ENCODE measurements at regions not wholly inside any gene's neighbourhood (a gene's known extent, or its start where the extent isn't known, plus 50 kb on each side); places are given as distances from the start of the nearest gene placed in this dataset.

DNA sequence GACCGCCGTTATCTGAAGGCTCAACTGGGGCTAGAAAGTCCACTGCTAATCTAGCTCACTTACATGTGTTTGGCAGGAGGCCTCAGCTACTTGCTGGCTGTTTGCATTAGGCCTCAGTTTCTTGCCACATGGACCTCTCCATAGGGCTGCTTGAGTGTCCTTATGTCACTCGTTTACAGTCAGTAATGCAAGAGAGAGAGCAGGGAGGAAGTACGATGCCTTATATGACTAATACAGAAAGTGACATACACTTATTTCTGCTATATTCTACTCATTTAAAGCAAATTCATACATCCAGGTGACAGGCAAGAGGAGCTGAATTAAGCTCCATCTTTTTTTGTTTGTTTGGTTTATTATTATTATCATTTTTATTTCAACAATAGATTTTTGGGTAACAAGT, 179.6 kb downstream of the LURAP1L start:
- Histone ChIP-seq H3K79me2 (replicated peaks; ENCODE audit: insufficient read depth) (no peaks in the 10 kb centered on the region), H3K4me3 (no peak overlapping the region), H3K9me2 (ENCODE audit: insufficient read depth) (no peaks in the 10 kb centered on the region), H3K27ac (ENCODE audit: low read depth) (peak overlapping the region; percentile 91; the same call in 1 of the 2 replicates), H3K4me1 (ENCODE audit: insufficient read depth) (peaks cover 4% of the 10 kb centered on the region; the same call in 1 of the 2 replicates), H3K4me2 (no peak overlapping the region), H3K36me3 (ENCODE audit: insufficient read depth) (peaks cover 19% of the 10 kb centered on the region), H3F3A (replicated peaks; ENCODE audit: low read depth) (no peaks in the 10 kb centered on the region), H3K27me3 (ENCODE audit: insufficient read depth) (no peaks in the 10 kb centered on the region), H4K20me1 (replicated peaks; ENCODE audit: insufficient read depth) (no peaks in the 10 kb centered on the region), H2AFZ (no peak overlapping the region)
- TF ChIP-seq STAT1 (IDR thresholded peaks at IDR 0.05; ENCODE audit: unreplicated experiment) (no peak), POLR2AphosphoS5 (IDR thresholded peaks at IDR 0.05; ENCODE audit: low read depth) (no peak), EZH2 (IDR thresholded peaks at IDR 0.05; ENCODE audit: low read depth, unreplicated experiment) (no peak), CREB1 (CRISPR knock-in tag; IDR thresholded peaks at IDR 0.05; ENCODE audit: low read depth) (no peak), ZNF331 (CRISPR knock-in tag; IDR thresholded peaks at IDR 0.05; ENCODE audit: low read depth) (no peak), JUNB (IDR thresholded peaks at IDR 0.05; ENCODE audit: unreplicated experiment) (no peak), EZH2phosphoT487 (IDR thresholded peaks at IDR 0.05; ENCODE audit: unreplicated experiment) (no peak), ZNF114 (CRISPR knock-in tag; IDR thresholded peaks at IDR 0.05) (no peak), NANOG (IDR thresholded peaks at IDR 0.05; ENCODE audit: borderline replicate concordance) (no peak)
- TF ChIP-seq, protein P1, sequence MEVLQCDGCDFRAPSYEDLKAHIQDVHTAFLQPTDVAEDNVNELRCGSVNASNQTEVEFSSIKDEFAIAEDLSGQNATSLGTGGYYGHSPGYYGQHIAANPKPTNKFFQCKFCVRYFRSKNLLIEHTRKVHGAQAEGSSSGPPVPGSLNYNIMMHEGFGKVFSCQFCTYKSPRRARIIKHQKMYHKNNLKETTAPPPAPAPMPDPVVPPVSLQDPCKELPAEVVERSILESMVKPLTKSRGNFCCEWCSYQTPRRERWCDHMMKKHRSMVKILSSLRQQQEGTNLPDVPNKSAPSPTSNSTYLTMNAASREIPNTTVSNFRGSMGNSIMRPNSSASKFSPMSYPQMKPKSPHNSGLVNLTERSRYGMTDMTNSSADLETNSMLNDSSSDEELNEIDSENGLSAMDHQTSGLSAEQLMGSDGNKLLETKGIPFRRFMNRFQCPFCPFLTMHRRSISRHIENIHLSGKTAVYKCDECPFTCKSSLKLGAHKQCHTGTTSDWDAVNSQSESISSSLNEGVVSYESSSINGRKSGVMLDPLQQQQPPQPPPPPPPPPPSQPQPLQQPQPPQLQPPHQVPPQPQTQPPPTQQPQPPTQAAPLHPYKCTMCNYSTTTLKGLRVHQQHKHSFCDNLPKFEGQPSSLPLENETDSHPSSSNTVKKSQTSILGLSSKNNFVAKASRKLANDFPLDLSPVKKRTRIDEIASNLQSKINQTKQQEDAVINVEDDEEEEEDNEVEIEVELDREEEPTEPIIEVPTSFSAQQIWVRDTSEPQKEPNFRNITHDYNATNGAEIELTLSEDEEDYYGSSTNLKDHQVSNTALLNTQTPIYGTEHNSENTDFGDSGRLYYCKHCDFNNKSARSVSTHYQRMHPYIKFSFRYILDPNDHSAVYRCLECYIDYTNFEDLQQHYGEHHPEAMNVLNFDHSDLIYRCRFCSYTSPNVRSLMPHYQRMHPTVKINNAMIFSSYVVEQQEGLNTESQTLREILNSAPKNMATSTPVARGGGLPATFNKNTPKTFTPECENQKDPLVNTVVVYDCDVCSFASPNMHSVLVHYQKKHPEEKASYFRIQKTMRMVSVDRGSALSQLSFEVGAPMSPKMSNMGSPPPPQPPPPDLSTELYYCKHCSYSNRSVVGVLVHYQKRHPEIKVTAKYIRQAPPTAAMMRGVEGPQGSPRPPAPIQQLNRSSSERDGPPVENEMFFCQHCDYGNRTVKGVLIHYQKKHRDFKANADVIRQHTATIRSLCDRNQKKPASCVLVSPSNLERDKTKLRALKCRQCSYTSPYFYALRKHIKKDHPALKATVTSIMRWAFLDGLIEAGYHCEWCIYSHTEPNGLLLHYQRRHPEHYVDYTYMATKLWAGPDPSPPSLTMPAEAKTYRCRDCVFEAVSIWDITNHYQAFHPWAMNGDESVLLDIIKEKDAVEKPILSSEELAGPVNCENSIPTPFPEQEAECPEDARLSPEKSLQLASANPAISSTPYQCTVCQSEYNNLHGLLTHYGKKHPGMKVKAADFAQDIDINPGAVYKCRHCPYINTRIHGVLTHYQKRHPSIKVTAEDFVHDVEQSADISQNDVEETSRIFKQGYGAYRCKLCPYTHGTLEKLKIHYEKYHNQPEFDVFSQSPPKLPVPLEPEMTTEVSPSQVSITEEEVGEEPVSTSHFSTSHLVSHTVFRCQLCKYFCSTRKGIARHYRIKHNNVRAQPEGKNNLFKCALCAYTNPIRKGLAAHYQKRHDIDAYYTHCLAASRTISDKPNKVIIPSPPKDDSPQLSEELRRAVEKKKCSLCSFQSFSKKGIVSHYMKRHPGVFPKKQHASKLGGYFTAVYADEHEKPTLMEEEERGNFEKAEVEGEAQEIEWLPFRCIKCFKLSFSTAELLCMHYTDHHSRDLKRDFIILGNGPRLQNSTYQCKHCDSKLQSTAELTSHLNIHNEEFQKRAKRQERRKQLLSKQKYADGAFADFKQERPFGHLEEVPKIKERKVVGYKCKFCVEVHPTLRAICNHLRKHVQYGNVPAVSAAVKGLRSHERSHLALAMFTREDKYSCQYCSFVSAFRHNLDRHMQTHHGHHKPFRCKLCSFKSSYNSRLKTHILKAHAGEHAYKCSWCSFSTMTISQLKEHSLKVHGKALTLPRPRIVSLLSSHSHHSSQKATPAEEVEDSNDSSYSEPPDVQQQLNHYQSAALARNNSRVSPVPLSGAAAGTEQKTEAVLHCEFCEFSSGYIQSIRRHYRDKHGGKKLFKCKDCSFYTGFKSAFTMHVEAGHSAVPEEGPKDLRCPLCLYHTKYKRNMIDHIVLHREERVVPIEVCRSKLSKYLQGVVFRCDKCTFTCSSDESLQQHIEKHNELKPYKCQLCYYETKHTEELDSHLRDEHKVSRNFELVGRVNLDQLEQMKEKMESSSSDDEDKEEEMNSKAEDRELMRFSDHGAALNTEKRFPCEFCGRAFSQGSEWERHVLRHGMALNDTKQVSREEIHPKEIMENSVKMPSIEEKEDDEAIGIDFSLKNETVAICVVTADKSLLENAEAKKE (CRISPR knock-in tag; IDR thresholded peaks at IDR 0.05): no peak
- TF ChIP-seq, protein P2, sequence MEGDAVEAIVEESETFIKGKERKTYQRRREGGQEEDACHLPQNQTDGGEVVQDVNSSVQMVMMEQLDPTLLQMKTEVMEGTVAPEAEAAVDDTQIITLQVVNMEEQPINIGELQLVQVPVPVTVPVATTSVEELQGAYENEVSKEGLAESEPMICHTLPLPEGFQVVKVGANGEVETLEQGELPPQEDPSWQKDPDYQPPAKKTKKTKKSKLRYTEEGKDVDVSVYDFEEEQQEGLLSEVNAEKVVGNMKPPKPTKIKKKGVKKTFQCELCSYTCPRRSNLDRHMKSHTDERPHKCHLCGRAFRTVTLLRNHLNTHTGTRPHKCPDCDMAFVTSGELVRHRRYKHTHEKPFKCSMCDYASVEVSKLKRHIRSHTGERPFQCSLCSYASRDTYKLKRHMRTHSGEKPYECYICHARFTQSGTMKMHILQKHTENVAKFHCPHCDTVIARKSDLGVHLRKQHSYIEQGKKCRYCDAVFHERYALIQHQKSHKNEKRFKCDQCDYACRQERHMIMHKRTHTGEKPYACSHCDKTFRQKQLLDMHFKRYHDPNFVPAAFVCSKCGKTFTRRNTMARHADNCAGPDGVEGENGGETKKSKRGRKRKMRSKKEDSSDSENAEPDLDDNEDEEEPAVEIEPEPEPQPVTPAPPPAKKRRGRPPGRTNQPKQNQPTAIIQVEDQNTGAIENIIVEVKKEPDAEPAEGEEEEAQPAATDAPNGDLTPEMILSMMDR (conservative IDR thresholded peaks at IDR 0.05; ENCODE audit: low read depth in 2 of 2): no peak
- TF ChIP-seq, protein P3, sequence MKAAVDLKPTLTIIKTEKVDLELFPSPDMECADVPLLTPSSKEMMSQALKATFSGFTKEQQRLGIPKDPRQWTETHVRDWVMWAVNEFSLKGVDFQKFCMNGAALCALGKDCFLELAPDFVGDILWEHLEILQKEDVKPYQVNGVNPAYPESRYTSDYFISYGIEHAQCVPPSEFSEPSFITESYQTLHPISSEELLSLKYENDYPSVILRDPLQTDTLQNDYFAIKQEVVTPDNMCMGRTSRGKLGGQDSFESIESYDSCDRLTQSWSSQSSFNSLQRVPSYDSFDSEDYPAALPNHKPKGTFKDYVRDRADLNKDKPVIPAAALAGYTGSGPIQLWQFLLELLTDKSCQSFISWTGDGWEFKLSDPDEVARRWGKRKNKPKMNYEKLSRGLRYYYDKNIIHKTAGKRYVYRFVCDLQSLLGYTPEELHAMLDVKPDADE (IDR thresholded peaks at IDR 0.05): no peak
- TF ChIP-seq, protein P4, sequence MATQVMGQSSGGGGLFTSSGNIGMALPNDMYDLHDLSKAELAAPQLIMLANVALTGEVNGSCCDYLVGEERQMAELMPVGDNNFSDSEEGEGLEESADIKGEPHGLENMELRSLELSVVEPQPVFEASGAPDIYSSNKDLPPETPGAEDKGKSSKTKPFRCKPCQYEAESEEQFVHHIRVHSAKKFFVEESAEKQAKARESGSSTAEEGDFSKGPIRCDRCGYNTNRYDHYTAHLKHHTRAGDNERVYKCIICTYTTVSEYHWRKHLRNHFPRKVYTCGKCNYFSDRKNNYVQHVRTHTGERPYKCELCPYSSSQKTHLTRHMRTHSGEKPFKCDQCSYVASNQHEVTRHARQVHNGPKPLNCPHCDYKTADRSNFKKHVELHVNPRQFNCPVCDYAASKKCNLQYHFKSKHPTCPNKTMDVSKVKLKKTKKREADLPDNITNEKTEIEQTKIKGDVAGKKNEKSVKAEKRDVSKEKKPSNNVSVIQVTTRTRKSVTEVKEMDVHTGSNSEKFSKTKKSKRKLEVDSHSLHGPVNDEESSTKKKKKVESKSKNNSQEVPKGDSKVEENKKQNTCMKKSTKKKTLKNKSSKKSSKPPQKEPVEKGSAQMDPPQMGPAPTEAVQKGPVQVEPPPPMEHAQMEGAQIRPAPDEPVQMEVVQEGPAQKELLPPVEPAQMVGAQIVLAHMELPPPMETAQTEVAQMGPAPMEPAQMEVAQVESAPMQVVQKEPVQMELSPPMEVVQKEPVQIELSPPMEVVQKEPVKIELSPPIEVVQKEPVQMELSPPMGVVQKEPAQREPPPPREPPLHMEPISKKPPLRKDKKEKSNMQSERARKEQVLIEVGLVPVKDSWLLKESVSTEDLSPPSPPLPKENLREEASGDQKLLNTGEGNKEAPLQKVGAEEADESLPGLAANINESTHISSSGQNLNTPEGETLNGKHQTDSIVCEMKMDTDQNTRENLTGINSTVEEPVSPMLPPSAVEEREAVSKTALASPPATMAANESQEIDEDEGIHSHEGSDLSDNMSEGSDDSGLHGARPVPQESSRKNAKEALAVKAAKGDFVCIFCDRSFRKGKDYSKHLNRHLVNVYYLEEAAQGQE (IDR thresholded peaks at IDR 0.05; ENCODE audit: unreplicated experiment): no peak
- Mint-ChIP-seq H3K27me3 (ENCODE audit: insufficient read depth, low read depth, poor library complexity) (peaks cover 3% of the 10 kb centered on the region), H3K36me3 (ENCODE audit: low read depth) (peaks cover 46% of the 10 kb centered on the region), H3K9me3 (peaks cover 43% of the 10 kb centered on the region), H3K27ac (0 out of 2 replicates have a peak overlapping the region, but pooled peaks have one; percentile 80), H3K4me1 (peaks cover 15% of the 10 kb centered on the region), H3K4me3 (no peak overlapping the region)
- no peak for ATAC-seq
- no peak for DNase-seq (ENCODE audit: low spot score)

Measured in GM23338 (cell line).